Retina (tissue), 1 donor: ENCODE measurements at regions not wholly inside any gene's neighbourhood (a gene's known extent, or its start where the extent isn't known, plus 50 kb on each side); places are given as distances from the start of the nearest gene placed in this dataset.
"Not testable (repeated sequence)": the region's sequence is repeated elsewhere in the genome, so short reads cannot be mapped to it uniquely, and the experiment has no call there.

Source experiments
- DNase-seq: peaks from one replicate; pipeline ENCODE4 v3.0.0-alpha.2; 2016

DNA sequence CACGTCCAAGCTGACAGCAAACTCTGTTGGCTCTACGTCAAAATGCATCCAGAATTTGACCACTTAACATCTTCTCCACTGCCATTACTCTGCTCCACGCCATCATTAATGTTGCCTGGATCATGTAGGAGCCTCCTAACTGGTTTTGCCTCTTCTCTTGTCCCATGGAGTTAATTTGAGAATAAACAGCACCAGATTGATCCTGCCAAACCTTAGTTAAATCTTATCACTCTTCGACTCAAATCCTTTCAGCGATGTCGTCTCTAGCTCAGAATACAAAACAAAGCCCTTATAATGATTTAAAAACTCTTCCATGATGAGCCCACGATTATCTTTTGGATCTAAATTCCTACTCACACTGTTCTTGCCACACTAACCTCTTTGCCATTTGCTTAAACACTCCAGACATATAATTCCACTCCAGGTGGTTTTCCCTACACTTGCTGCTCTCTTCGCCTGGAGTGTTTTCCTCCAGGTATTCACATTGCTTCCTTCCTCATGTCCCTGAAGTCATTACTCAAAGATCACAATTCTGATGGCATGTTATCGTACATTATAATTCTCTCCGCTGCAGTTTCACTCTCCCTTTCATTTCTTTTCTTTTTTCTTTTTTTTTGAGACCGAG, 90.7 kb upstream of the KCNK2 start:
- no peak for DNase-seq

DNA sequence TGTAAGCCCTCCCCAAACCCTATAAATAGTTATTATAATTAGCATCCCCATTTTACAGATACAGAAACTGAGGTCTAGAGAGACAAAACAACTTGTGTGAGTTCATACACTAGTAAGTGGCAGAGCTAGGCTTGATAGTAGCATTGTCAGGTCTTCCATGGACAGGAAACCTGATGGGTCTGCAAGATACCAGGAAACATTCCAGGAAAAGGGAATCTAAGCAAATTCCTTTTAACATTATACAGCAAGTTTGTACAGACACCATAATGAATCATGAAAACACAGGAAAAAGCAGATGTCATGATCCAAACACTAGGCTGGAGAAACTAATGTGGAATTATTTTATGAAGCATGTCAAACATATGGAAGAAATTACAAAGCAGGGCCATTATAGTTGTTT, 89.1 kb upstream of the KCNK2 start:
- no peak for DNase-seq

DNA sequence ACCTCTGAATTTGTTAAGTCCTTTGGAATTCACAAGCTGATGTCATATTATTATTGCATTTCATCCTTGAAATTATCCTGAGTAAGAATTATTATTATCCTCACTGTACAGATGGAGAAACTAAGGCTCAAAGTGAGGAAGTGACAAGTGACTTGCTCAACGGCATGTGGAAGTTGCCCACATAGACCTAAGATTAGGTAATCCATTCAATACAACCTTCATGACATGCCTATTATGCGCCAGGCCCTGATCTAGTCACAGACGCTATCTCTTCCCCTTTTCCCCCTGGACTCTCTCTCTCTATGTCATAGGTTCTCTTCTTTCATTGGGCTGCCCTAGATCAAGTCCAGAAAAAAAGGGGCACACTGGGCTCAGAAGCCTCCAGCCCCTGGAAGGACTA, 84.9 kb upstream of the KCNK2 start:
- no peak for DNase-seq

- DNase-seq, result no peak
Measured at GRCh38 chr1:215001419-215002021, 81.0 kb upstream of the KCNK2 start.

DNA sequence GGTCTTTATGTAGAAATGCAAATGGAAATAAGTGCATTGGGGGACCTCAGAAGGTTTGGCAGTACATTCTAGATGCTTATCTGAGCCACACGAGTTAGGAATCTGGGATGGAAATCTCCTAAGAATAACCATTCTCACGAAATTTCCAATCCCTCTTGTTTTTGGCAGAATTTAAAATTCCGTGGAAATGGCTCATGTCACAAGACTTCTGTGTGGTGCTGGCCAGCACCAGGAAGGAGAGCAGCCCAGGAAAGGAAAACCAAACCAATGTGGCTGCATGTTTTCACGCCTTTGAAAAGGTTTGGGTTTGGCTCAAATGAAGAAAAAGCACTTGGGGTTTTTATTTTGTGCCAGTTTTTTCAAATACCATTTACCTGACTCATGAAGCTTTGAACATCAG, 80.1 kb upstream of the KCNK2 start:
- DNase-seq, result no peak

GRCh38 chr1:215003686-215004085, 78.9 kb upstream of the KCNK2 start:
- no peak for DNase-seq

- no peak for DNase-seq
Measured at GRCh38 chr1:215004121-215004827, 78.3 kb upstream of the KCNK2 start.

DNA sequence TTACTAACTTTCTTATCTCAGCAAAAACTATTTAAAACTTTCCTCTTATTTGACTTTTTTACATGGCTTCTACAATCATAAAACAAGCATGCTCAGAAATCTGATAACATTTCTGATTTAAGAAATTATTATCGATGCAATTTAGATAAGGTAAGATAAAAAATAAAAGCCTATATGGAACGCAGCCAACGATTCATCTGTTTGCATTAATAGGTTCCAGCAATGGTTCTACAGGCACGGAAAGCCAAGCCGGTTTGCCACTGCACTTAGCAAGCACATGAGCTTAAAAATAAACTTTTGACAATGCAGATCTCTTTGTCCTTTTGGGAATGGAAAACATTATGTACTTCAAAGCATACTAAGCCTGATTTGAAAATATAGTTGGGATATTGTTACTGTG, 77.5 kb upstream of the KCNK2 start:
- no peak for DNase-seq

DNA sequence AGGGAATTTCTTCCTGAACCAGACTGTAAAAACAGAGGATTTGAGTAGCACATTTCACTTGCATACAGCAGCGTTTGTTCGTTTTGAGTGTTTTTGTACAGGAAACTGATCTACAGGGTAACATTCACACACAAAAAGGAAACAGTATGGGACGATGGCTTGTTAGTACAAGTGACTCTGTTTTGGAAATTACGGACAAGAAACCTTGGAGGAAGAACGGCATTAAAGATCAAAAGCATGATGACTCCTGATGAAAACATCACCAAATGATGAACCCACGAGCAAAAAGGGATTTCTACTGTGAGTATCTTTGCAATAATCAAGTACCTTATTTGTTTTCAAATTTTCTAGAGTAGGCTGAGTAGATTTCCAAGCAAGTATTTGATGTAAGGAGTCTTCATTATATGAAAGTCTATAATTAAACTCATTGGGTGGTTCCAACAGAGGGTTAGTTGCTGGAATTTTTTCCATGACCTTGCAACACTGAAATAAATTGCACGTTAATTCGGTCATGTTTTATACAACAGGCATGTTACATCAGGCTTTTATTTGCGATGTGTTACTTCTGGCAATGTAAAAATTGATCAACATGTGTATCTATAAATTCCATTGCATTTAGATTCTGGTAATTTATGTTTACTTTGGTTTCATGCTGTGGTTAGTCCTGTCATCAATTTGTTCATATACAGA, 76.7 kb upstream of the KCNK2 start:
- no peak for DNase-seq

- DNase-seq, result no peak
Measured at GRCh38 chr1:215007880-215008279, 74.7 kb upstream of the KCNK2 start.

- DNase-seq, result no peak
Measured at GRCh38 chr1:215018555-215018954, 64.0 kb upstream of the KCNK2 start.

GRCh38 chr1:215022204-215022603, 60.3 kb upstream of the KCNK2 start:
- DNase-seq, result no peak

DNA sequence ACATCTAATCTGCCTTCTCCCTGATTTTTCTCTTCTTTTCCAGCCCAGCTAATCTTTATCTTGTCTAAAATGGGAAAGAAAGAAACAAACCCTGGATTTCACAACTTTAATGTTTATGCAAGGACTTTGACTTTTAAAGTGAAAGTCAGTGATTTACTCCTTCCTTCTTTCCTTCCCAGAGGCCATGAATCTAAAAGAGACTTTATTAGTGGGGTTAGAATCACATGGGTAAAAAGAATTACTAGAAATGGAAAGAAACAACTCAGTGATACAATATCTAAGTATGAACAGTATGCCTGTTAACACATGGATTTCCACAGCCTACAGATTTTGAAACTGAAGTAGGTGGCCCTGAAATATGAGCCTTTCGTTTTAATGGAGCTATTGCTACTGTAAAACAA, 59.8 kb upstream of the KCNK2 start:
- DNase-seq, result no peak

- DNase-seq, result no peak
Measured at GRCh38 chr1:215023155-215023832, 59.2 kb upstream of the KCNK2 start.

DNA sequence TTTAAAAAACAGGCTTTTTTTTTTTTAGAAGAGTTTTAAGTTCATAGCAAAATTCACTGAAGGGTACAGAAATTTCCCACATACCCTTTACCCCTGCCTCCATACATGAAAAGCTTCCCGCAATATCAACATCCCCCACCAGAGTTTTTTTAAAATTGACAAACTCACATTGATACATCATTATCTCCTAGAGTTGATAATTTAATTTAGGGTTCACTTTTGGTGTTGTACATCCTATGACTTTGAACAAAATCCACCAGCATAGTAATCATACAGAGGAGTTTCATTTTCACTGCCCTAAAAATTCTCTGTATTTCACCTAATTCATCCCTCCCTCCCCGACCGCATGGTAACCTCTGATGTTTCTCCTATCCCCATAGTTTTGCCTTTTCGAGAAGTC, 53.6 kb upstream of the KCNK2 start:
- no peak for DNase-seq

DNA sequence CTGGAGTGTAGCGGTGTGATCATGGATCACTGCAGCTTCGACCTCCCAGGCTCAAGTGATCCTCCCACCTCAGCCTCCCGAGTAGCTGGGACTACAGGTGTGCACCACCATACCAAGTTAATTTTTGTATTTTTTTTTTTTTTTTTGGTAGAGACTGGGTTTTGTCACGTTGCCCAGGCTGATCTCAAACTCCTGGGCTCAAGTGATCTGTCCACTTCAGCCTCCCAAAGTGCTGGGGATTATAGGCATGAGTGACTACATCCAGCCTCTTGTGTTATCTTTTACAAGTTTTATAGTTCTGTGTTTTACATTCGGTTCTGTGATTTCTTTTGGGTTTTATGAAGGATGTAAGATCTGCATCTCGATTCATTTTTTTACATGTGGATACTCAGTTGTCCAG, 52.0 kb upstream of the KCNK2 start:
- DNase-seq, result not testable (repeated sequence)

DNA sequence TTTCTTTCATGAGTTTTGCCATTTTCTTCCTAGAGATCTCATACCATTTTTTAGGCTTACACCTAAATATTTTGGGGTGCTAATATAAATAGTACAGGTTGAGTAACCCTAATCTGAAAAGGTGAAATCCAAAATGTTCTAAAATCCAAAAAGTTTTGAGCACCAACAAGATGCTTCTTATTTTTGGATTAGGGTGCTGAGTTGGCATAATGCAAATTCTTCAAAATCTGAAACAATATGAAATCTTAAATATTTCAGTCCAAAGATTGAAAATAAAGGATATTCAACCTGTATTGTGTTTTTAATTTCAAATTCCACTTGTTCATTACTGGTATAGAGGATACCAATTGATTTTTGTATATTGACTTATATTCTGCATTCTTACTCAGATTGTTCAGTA, 51.1 kb upstream of the KCNK2 start:
- DNase-seq, result no peak
